GM23248 (cell line): ENCODE measurements at regions not wholly inside any gene's neighbourhood (a gene's known extent, or its start where the extent isn't known, plus 50 kb on each side); places are given as distances from the start of the nearest gene placed in this dataset.

Source experiments
- EZH2 ChIP-seq: fragments of 200-600 bp; sonication (generic); IDR thresholded peaks from 2 replicates; pipeline ENCODE4 v1.6.1; 2018; ENCODE audit warnings: antibody characterized with exemption, mild to moderate bottlenecking; ENCODE audit not compliant: insufficient read depth, poor library complexity, severe bottlenecking
- EZH2phosphoT487 ChIP-seq: fragments of 200-600 bp; sonication (generic); IDR thresholded peaks from 2 replicates; pipeline ENCODE4 v1.6.1; 2018; ENCODE audit warnings: antibody characterized with exemption, moderate library complexity, mild to moderate bottlenecking, low read depth; ENCODE audit not compliant: insufficient read depth

- no peak for TF ChIP-seq EZH2
- no peak for TF ChIP-seq EZH2phosphoT487
These were observed 89.4 kb upstream of the CLMP start for GRCh38 chr11:123284454-123284853.
